HG03575 (cell line): ENCODE measurements at regions not wholly inside any gene's neighbourhood (a gene's known extent, or its start where the extent isn't known, plus 50 kb on each side); places are given as distances from the start of the nearest gene placed in this dataset.

Experiments
- ATAC-seq: cut with Tn5 transposase; IDR thresholded peaks from one replicate; pipeline ENCODE4 v1.9.1; 2021; ENCODE audit not compliant: unreplicated experiment, insufficient number of reproducible peaks, low FRiP score; ENCODE audit errors: extremely low read depth

GRCh38 chr5:71860048-71860447, 141.0 kb downstream of the CARTPT start:
- no peak for ATAC-seq

DNA sequence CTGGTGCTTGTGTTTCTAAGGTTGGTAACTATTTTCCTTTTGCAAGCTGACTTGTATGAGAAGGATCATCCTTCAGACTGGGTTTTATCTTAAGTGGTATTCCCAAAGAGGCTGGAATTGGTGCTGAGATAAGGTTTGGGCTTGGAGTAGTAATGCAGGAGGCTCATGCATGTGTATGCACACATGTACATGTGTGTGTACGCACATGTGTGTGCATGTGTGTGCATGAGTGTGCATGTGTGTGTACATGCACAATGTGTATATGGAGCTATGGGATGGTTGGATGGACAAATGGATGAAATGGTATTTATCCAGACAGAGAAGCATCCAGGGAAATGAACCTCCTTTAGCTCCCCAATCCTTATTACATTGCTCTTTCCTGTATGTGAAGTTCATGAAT, 142.6 kb downstream of the CARTPT start:
- ATAC-seq: no peak

GRCh38 chr5:71862087-71862486, 143.0 kb downstream of the CARTPT start:
- ATAC-seq: no peak

- no peak for ATAC-seq
These were observed 143.5 kb downstream of the CARTPT start for GRCh38 chr5:71862507-71863060.

GRCh38 chr5:71864730-71865601, 145.9 kb downstream of the CARTPT start:
- ATAC-seq: no peak

DNA sequence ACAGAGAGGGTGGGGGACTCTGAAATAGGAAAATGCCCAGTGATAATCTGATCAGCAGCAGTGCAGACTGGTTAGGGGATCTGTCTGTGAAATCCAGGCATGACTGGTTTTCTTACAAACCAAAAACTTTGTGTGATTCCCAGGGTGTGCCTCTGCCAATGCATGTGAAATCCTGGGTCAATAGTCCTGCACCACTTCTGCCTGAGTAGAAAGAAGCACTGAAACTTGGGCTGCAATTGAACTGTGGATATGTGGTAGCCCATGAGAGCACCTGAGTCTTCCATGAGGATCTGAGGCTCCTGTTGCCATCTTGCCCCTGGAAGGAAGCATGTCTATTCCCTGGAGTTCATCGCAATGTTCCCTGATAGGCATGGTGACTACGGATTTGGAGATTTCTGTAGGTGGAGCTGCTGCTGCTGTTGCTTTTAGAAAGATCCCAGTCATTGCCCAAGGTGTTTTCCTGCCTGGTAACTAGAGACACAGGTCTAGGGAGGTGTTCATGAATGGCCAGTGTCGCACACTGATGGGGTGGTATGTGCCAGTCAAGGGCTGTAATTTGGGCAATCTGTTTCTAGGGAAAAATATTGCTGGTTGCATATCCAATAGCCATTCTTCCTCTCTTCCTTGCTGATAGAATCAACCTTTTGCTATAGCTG, 146.7 kb downstream of the CARTPT start:
- ATAC-seq: no peak

GRCh38 chr5:71872311-71872864, 153.3 kb downstream of the CARTPT start:
- no peak for ATAC-seq

DNA sequence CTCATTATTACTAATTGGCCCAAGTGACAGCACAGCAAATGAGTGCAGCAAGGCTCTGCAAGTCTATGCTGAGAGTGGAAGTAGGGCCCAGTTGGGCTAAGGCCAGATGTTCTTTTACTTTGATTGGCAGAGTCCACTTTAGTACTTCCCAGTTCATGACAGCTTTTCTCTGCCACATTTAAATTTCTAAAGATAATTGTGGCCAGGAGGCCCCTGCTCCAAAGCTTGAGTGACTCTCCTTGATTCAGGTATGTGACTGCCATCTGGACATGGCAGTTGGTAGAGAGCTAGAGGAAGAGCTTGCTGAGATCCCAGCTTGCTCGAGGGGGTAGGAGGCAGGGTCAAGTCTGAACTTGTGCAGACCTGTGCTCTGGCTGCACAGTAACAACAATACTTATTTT, 154.1 kb downstream of the CARTPT start:
- ATAC-seq: no peak

DNA sequence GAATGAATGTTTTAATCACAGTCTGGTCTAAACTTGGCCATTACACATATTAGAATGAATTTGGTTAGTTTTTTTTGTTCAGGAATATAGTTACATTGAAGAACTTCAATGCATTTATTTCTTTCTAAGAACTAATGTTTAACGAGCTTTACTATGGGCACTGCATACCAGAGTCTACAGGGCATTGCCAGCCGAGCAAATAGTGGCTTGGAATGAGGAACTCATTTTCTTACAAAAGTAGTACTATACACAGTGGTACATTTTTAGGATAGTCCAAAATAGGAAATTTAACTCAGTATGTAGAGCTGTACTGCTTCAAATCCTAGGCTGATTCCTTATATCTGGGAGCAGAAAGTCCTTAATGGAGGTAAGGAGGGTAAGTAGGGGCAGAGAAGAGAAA, 155.4 kb downstream of the CARTPT start:
- no peak for ATAC-seq

DNA sequence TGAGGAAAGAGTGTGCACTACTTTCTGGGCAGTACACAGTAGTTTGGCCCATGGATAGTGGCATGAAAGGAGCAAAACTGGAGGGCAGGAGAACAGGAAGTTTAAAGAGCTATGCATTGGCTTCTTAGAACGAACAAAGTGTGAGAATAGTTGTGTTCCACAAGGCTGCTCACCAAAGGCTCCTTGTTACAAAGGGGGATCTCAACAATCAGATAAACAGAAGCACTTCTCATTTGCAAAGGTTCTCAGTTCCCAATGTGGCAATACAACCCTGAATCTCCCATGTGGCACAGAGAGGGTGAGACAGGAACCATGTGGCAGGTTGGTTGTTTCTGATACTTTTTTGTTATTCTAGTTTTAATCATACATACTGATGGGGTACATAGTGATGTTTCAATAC, 158.4 kb downstream of the CARTPT start:
- no peak for ATAC-seq

DNA sequence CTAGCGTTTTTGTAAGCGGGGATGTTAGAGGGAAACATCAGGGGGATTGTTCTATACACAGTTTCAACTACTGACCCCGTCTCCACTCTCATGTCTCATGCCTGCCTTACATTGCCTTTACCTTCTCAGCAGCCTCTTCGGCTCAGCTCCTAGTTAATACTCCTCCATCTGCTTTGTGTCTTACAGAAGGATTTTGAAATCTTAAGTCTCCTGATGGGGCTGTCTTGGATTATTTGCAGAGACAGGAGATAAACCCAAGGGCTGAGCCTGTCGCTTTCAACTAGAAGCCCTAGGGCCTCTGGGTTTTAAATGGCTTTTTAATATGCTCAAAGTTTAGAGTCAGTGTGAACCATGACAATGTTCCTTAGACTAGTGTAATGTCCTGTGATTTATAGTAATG, 161.5 kb downstream of the CARTPT start:
- ATAC-seq: no peak

DNA sequence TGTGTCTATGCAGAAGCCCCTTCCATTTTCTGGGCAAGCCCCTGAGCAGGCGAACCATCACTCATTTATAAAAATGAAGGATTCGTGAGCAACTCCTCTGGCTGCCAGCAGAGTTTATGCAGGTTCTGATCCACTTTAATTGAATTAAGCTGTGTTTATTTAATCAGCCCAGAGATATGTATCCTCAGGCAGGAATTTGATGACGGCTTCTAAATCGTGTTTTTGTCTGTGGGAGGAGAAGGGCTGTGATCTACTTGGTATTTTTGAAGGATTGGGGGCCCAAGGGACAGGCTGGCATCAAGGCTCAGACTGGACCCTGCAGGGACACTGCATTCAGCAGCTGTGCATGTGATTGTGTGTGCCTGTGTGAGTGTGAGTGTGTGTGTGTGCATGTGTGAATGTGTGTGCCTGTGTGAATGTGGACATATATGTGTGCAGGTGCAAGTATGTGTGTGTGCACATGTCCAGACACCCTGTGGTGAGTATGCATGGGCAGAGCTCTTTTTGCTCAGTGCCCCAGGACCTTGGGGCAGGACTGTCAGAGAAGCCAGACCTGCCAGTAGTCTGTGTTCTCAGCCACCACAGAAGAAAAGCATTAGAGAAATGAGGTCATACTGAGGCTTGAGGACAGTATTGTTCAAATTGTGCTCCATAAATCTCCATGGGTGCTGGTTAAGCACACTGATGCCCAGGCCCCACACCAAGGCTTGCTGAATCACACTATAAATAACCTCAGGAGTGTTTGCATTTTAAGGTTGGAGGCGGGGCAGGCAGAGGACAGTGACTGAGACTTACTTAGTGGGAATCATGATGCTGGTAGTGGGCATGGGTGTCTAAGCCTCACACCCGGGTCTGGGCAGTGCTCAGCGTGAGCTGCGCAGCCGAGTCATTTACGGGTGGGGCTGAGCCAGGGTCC, 164.0 kb downstream of the CARTPT start:
- ATAC-seq: no peak

DNA sequence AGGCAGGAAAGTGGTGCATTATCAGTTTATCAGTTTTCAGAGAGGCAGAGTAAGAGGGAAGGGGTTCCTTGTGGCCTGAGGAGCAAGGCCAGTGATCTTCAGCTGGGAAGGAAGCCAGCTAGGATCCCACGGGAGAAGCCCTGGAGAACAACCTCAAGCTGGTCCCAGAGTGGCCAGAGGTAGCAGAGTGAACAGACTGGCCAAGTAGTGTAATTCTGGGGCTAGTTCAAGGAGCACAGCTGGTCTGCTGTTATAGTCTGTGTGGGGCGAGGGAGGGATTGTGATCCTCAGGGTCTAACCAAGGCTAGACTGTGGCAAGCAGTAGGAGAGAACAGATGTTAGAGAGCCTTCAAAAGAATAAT, 164.6 kb downstream of the CARTPT start:
- no peak for ATAC-seq

DNA sequence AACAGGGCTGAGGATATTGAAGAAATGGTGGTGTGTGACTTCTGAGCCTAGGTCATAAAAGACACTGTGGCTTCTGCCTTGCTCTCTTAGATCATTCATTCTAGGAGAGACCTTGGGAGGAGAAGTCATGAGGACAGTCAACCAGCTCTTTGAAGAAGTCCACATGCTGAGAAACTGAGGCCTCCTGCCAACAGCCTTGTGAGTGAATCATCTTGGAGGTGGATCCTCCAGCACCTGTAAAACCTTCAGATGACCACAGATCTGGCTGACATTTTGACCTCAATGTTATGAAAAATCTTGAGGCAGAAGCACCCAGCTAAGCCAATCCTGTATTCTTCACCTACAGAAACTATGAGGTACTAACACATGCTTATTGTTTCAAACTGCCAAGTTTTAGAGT, 165.9 kb downstream of the CARTPT start:
- ATAC-seq: no peak

- ATAC-seq: no peak
These were observed 167.3 kb downstream of the CARTPT start for GRCh38 chr5:71886406-71886805.

DNA sequence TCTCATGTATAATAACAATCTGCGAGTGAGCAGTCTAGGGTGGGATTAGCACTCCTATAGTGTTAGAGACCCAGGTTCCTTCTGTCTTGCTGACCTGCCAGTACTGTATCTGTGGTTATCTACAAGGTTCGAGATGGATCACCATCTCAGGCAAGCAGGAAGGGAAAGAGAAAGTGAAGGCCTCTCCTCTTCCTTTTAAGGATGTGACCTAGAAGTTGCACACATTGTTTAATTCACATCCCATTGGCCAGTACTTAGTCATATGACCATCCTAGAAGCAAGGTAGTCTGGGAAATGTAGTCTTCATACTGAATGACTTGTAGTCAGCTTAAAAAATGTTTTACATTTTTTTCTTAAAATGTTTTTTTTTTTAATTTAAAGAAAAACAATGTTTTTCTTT, 168.6 kb downstream of the CARTPT start:
- ATAC-seq: peak; percentile 82

DNA sequence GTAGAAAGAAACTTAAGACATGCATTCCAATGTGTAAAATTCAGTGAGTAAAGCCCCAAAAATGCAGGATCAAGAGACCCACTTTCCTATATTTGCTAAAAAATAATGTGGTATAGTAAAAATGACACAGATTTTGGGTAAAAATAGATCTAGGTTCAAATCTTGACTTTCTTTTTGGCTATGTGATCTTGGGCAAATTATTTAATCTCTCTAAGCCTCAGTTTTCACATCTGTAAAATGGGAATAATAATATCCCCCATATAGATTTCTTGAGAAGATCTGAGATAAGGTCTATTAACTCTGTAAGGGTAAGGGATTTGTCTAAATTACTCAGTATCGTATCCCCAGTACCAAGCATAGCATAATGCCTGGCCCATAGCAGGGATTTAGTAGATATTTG, 172.3 kb downstream of the CARTPT start:
- no peak for ATAC-seq

DNA sequence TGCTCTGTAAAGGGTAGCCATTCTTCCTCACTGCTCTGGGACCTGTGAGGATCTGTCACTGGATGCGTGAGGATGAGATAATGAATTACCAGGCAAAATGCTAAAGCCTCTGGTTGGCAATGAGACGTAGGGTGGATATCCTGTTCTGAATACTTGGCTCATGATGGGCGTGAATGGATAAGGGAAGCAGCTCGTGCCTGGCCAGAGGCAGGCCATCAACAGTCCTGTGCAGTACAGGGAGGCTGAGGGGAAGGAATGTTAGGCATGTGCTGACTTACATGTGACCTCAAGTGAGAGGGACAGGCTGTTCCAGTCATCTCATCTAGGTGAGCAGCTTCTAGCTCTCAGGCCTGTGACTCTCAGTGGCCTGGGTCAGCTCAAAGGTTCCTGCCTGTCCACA, 172.8 kb downstream of the CARTPT start:
- ATAC-seq: no peak
